ENCODE measurements at regions not wholly inside any gene's neighbourhood (a gene's known extent, or its start where the extent isn't known, plus 50 kb on each side); places are given as distances from the start of the nearest gene placed in this dataset.
A peak's percentile ranks its signal among the peaks of the same experiment; 100 is the strongest.

- TF ChIP-seq CTCF (IDR thresholded peaks at IDR 0.05; ENCODE audit: partially characterized antibody, unreplicated experiment): no peak
- no peak for DNase-seq
- H3K27me3 Mint-ChIP-seq (ENCODE audit: unreplicated experiment): peaks cover 2% of the 10 kb centered on the region
- no peak overlapping the region for H3K27ac Mint-ChIP-seq (ENCODE audit: unreplicated experiment)
- H3K4me3 Mint-ChIP-seq (ENCODE audit: unreplicated experiment): no peak overlapping the region
- no peaks in the 10 kb centered on the region for H3K36me3 Mint-ChIP-seq (ENCODE audit: unreplicated experiment)
- peaks cover 20% of the 10 kb centered on the region for H3K4me1 Mint-ChIP-seq (ENCODE audit: low read depth, unreplicated experiment)
- H3K9me3 Mint-ChIP-seq (ENCODE audit: unreplicated experiment): peaks cover 2% of the 10 kb centered on the region
These were observed 525.9 kb downstream of the FGF9 start for GRCh38 chr13:22196777-22197176.

GRCh38 chr13:22198001-22198400 is 527.1 kb downstream of the FGF9 start:
- Mint-ChIP-seq H3K27me3 (ENCODE audit: unreplicated experiment) (peaks cover 2% of the 10 kb centered on the region), H3K36me3 (ENCODE audit: unreplicated experiment) (no peaks in the 10 kb centered on the region), H3K27ac (ENCODE audit: unreplicated experiment) (no peak overlapping the region), H3K9me3 (ENCODE audit: unreplicated experiment) (peaks cover 2% of the 10 kb centered on the region), H3K4me1 (ENCODE audit: low read depth, unreplicated experiment) (peaks cover 20% of the 10 kb centered on the region), H3K4me3 (ENCODE audit: unreplicated experiment) (peak overlapping the region; percentile 17)
- no peak for DNase-seq
- no peak for TF ChIP-seq CTCF (IDR thresholded peaks at IDR 0.05; ENCODE audit: partially characterized antibody, unreplicated experiment)

- DNase-seq: no peak
- Mint-ChIP-seq H3K4me1 (ENCODE audit: low read depth, unreplicated experiment) (peaks cover 20% of the 10 kb centered on the region), H3K27ac (ENCODE audit: unreplicated experiment) (no peak overlapping the region), H3K4me3 (ENCODE audit: unreplicated experiment) (peak overlapping the region; percentile 8), H3K27me3 (ENCODE audit: unreplicated experiment) (peaks cover 2% of the 10 kb centered on the region), H3K9me3 (ENCODE audit: unreplicated experiment) (peaks cover 2% of the 10 kb centered on the region), H3K36me3 (ENCODE audit: unreplicated experiment) (no peaks in the 10 kb centered on the region)
- TF ChIP-seq CTCF (IDR thresholded peaks at IDR 0.05; ENCODE audit: partially characterized antibody, unreplicated experiment): no peak
These were observed 527.9 kb downstream of the FGF9 start for GRCh38 chr13:22198641-22199217.

GRCh38 chr13:22200440-22200839 is 529.6 kb downstream of the FGF9 start:
- Mint-ChIP-seq H3K27me3 (ENCODE audit: unreplicated experiment) (peaks cover 2% of the 10 kb centered on the region), H3K27ac (ENCODE audit: unreplicated experiment) (no peak overlapping the region), H3K4me1 (ENCODE audit: low read depth, unreplicated experiment) (peaks cover 14% of the 10 kb centered on the region), H3K36me3 (ENCODE audit: unreplicated experiment) (no peaks in the 10 kb centered on the region), H3K4me3 (ENCODE audit: unreplicated experiment) (no peak overlapping the region), H3K9me3 (ENCODE audit: unreplicated experiment) (peaks cover 3% of the 10 kb centered on the region)
- TF ChIP-seq CTCF (IDR thresholded peaks at IDR 0.05; ENCODE audit: partially characterized antibody, unreplicated experiment): no peak
- no peak for DNase-seq

- DNase-seq: no peak
- no peak overlapping the region for H3K4me3 Mint-ChIP-seq (ENCODE audit: unreplicated experiment)
- H3K27ac Mint-ChIP-seq (ENCODE audit: unreplicated experiment): no peak overlapping the region
- H3K27me3 Mint-ChIP-seq (ENCODE audit: unreplicated experiment): peaks cover 2% of the 10 kb centered on the region
- TF ChIP-seq CTCF (IDR thresholded peaks at IDR 0.05; ENCODE audit: partially characterized antibody, unreplicated experiment): no peak
- peaks cover 3% of the 10 kb centered on the region for H3K9me3 Mint-ChIP-seq (ENCODE audit: unreplicated experiment)
- peaks cover 14% of the 10 kb centered on the region for H3K4me1 Mint-ChIP-seq (ENCODE audit: low read depth, unreplicated experiment)
- no peaks in the 10 kb centered on the region for H3K36me3 Mint-ChIP-seq (ENCODE audit: unreplicated experiment)
These were observed 530.6 kb downstream of the FGF9 start for GRCh38 chr13:22201375-22201925.

All from glutamatergic neuron (in vitro differentiated cells).